CD4-positive, alpha-beta memory T cell (primary cell): ENCODE measurements at regions not wholly inside any gene's neighbourhood (a gene's known extent, or its start where the extent isn't known, plus 50 kb on each side); places are given as distances from the start of the nearest gene placed in this dataset.
A peak's percentile ranks its signal among the peaks of the same experiment; 100 is the strongest.

Source experiments
- CTCF ChIA-PET: fragments of 350-600 bp; sonication (Branson Sonifier 250); formaldehyde crosslinking; loops from one replicate; lab custom pipeline; 2021; ENCODE audit warnings: inconsistent platforms; ENCODE audit not compliant: partially characterized antibody; lab: Charles Lee
- POLR2A ChIA-PET: fragments of 350-600 bp; sonication (Branson Sonifier 250); formaldehyde crosslinking; loops from one replicate; lab custom pipeline; 2021; ENCODE audit not compliant: partially characterized antibody; lab: Charles Lee
- DNase-seq, 5 donors: peaks; one replicate each; pipeline versions ENCODE4 v3.0.0 to v3.0.0-alpha.2; 2020 to 2022; ENCODE audit warnings: mixed read lengths in 1 of 5
- H3K27ac ChIP-seq: one replicate; pipeline ENCODE4 v1.7.0; 2013; ENCODE audit warnings: low read depth, low read length
- H3K27me3 ChIP-seq: 2 replicates; pipeline ENCODE4 v1.7.0; 2013; ENCODE audit warnings: mild to moderate bottlenecking, low read length, moderate library complexity; ENCODE audit not compliant: insufficient read depth
- H3K36me3 ChIP-seq: 2 replicates; pipeline ENCODE4 v1.7.0; 2013; ENCODE audit warnings: mild to moderate bottlenecking, low read length, moderate library complexity; ENCODE audit not compliant: insufficient read depth
- H3K4me1 ChIP-seq: 2 replicates; pipeline ENCODE4 v1.7.0; 2013; ENCODE audit warnings: mild to moderate bottlenecking, low read length, moderate library complexity; ENCODE audit not compliant: insufficient read depth
- H3K4me3 ChIP-seq, 2 donors: one replicate each; pipeline ENCODE4 v1.7.0; 2013; ENCODE audit warnings: low read length in 2 of 2, mild to moderate bottlenecking in 1 of 2
- H3K9me3 ChIP-seq, 2 donors: one replicate each; pipeline ENCODE4 v1.7.0; 2013; ENCODE audit warnings: low read length in 2 of 2, control low read depth in 1 of 2; ENCODE audit not compliant: control insufficient read depth in 1 of 2
- H3K27ac Mint-ChIP-seq, 7 donors: one replicate each; pipeline ENCODE4 v1.8.0; 2020 to 2021; ENCODE audit warnings: mixed read lengths in 7 of 7, mild to moderate bottlenecking in 6 of 7, inconsistent platforms in 3 of 7, moderate library complexity in 3 of 7
- H3K27me3 Mint-ChIP-seq, 2 donors: one replicate each; pipeline ENCODE4 v1.8.0; 2020 to 2021; ENCODE audit warnings: mixed read lengths in 2 of 2
- H3K36me3 Mint-ChIP-seq, 2 donors: one replicate each; pipeline ENCODE4 v1.8.0; 2020 to 2021; ENCODE audit warnings: mixed read lengths in 2 of 2, inconsistent platforms in 1 of 2, mild to moderate bottlenecking in 1 of 2
- H3K4me1 Mint-ChIP-seq, 4 donors: one replicate each; pipeline ENCODE4 v1.8.0; 2020 to 2021; ENCODE audit warnings: mixed read lengths in 4 of 4, mild to moderate bottlenecking in 1 of 4
- H3K4me3 Mint-ChIP-seq, 8 donors: one replicate each; pipeline ENCODE4 v1.8.0; 2020 to 2021; ENCODE audit warnings: mixed read lengths in 8 of 8, mild to moderate bottlenecking in 7 of 8, moderate library complexity in 6 of 8, inconsistent platforms in 3 of 8
- H3K9me3 Mint-ChIP-seq, 8 donors: one replicate each; pipeline ENCODE4 v1.8.0; 2020 to 2021; ENCODE audit warnings: mixed read lengths in 8 of 8, mild to moderate bottlenecking in 5 of 8, inconsistent platforms in 3 of 8, moderate library complexity in 1 of 8
- intact Hi-C: fragments of 100-400 bp; cut with micrococcal nuclease; formaldehyde crosslinking; loops from one replicate; pipeline ENCODE4 v1.15.1; 2023

GRCh38 chr9:1612886-1613285 lies 402.3 kb upstream of the SMARCA2 start:
- no peaks in the 10 kb centered on the region for H3K4me1 ChIP-seq
- POLR2A ChIA-PET = no interaction called here
- CTCF ChIA-PET = no interaction called here
- Mint-ChIP-seq H3K27me3 (peaks cover 6 to 8% of the 10 kb centered on the region in 2 donors), H3K4me3 (no peak overlapping the region), H3K27ac (no peak overlapping the region), H3K4me1 (no peaks in the 10 kb centered on the region), H3K36me3 (no peaks in the 10 kb centered on the region), H3K9me3 (peaks cover 0 to 7% (median 3%) of the 10 kb centered on the region in 8 donors)
- no peak for DNase-seq
- H3K36me3 ChIP-seq = no peaks in the 10 kb centered on the region
- intact Hi-C loops = no loop called here
- H3K27me3 ChIP-seq = no peaks in the 10 kb centered on the region
- no peak overlapping the region for H3K27ac ChIP-seq
- H3K4me3 ChIP-seq = no peak overlapping the region
- no peaks in the 10 kb centered on the region for H3K9me3 ChIP-seq

- H3K9me3 Mint-ChIP-seq = peaks cover 0 to 7% (median 4%) of the 10 kb centered on the region in 8 donors
- POLR2A ChIA-PET = no interaction called here
- no peak overlapping the region for H3K4me3 ChIP-seq
- H3K36me3 ChIP-seq = no peaks in the 10 kb centered on the region
- no peak for DNase-seq
- H3K27ac Mint-ChIP-seq = no peak overlapping the region
- H3K27me3 Mint-ChIP-seq = peaks cover 9 to 22% of the 10 kb centered on the region in 2 donors
- intact Hi-C loops = no loop called here
- H3K4me1 Mint-ChIP-seq = no peaks in the 10 kb centered on the region
- H3K27me3 ChIP-seq = no peaks in the 10 kb centered on the region
- H3K36me3 Mint-ChIP-seq = no peaks in the 10 kb centered on the region
- no peaks in the 10 kb centered on the region for H3K4me1 ChIP-seq
- H3K9me3 ChIP-seq = no peaks in the 10 kb centered on the region
- no peak overlapping the region for H3K4me3 Mint-ChIP-seq
- CTCF ChIA-PET = no interaction called here
- H3K27ac ChIP-seq = no peak overlapping the region
Observed at GRCh38 chr9:1617419-1617818, 397.7 kb upstream of the SMARCA2 start.

GRCh38 chr9:1619915-1620710 lies 395.0 kb upstream of the SMARCA2 start:
- ChIA-PET POLR2A (no interaction called here), CTCF (no interaction called here)
- intact Hi-C loops = no loop called here
- H3K27me3 Mint-ChIP-seq = peaks cover 14 to 27% of the 10 kb centered on the region in 2 donors
- no peaks in the 10 kb centered on the region for H3K36me3 ChIP-seq
- H3K27ac Mint-ChIP-seq = no peak overlapping the region
- no peaks in the 10 kb centered on the region for H3K36me3 Mint-ChIP-seq
- no peaks in the 10 kb centered on the region for H3K27me3 ChIP-seq
- H3K4me1 Mint-ChIP-seq = no peaks in the 10 kb centered on the region
- DNase-seq = no peak
- no peak overlapping the region for H3K27ac ChIP-seq
- no peak overlapping the region for H3K4me3 Mint-ChIP-seq
- no peak overlapping the region for H3K4me3 ChIP-seq
- no peaks in the 10 kb centered on the region for H3K4me1 ChIP-seq
- H3K9me3 Mint-ChIP-seq = peaks cover 0 to 9% (median 5%) of the 10 kb centered on the region in 8 donors
- H3K9me3 ChIP-seq = no peaks in the 10 kb centered on the region

- no peaks in the 10 kb centered on the region for H3K36me3 ChIP-seq
- DNase-seq = no peak
- Mint-ChIP-seq H3K27ac (no peak overlapping the region), H3K9me3 (peaks cover 0 to 5% (median 0%) of the 10 kb centered on the region in 8 donors), H3K36me3 (no peaks in the 10 kb centered on the region), H3K4me1 (no peaks in the 10 kb centered on the region), H3K4me3 (no peak overlapping the region), H3K27me3 (peaks cover 0 to 2% of the 10 kb centered on the region in 2 donors)
- ChIA-PET CTCF (no interaction called here), POLR2A (no interaction called here)
- no peaks in the 10 kb centered on the region for H3K9me3 ChIP-seq
- H3K4me1 ChIP-seq = no peaks in the 10 kb centered on the region
- intact Hi-C loops = no loop called here
- H3K27ac ChIP-seq = no peak overlapping the region
- H3K27me3 ChIP-seq = no peaks in the 10 kb centered on the region
- H3K4me3 ChIP-seq = no peak overlapping the region
Observed at GRCh38 chr9:1637401-1637800, 377.7 kb upstream of the SMARCA2 start.

GRCh38 chr9:1639166-1639565 lies 376.0 kb upstream of the SMARCA2 start:
- no peak for DNase-seq
- no peak overlapping the region for H3K27ac ChIP-seq
- intact Hi-C loops = no loop called here
- no peaks in the 10 kb centered on the region for H3K27me3 ChIP-seq
- H3K4me3 Mint-ChIP-seq = peak overlapping the region in 1 of 8 donors; percentile 43
- no peaks in the 10 kb centered on the region for H3K9me3 ChIP-seq
- CTCF ChIA-PET = no interaction called here
- no peak overlapping the region for H3K27ac Mint-ChIP-seq
- no peaks in the 10 kb centered on the region for H3K36me3 ChIP-seq
- POLR2A ChIA-PET = no interaction called here
- no peaks in the 10 kb centered on the region for H3K36me3 Mint-ChIP-seq
- no peak overlapping the region for H3K4me3 ChIP-seq
- no peaks in the 10 kb centered on the region for H3K4me1 Mint-ChIP-seq
- no peaks in the 10 kb centered on the region for H3K27me3 Mint-ChIP-seq
- H3K4me1 ChIP-seq = no peaks in the 10 kb centered on the region
- H3K9me3 Mint-ChIP-seq = peaks cover 0 to 5% (median 0%) of the 10 kb centered on the region in 8 donors

- Mint-ChIP-seq H3K27ac (no peak overlapping the region), H3K4me1 (no peaks in the 10 kb centered on the region), H3K4me3 (no peak overlapping the region), H3K36me3 (no peaks in the 10 kb centered on the region), H3K27me3 (peaks cover 2 to 7% of the 10 kb centered on the region in 2 donors), H3K9me3 (peaks cover 0 to 3% (median 1%) of the 10 kb centered on the region in 8 donors)
- H3K9me3 ChIP-seq = no peaks in the 10 kb centered on the region
- H3K27ac ChIP-seq = no peak overlapping the region
- H3K36me3 ChIP-seq = no peaks in the 10 kb centered on the region
- ChIA-PET POLR2A (no interaction called here), CTCF (no interaction called here)
- DNase-seq = no peak
- H3K27me3 ChIP-seq = no peaks in the 10 kb centered on the region
- no peaks in the 10 kb centered on the region for H3K4me1 ChIP-seq
- H3K4me3 ChIP-seq = no peak overlapping the region
- intact Hi-C loops = no loop called here
Observed at GRCh38 chr9:1647776-1648175, 367.4 kb upstream of the SMARCA2 start.

GRCh38 chr9:1653282-1653681 lies 361.9 kb upstream of the SMARCA2 start:
- Histone ChIP-seq H3K4me1 (no peaks in the 10 kb centered on the region), H3K9me3 (no peaks in the 10 kb centered on the region), H3K27me3 (no peaks in the 10 kb centered on the region), H3K27ac (no peak overlapping the region), H3K36me3 (no peaks in the 10 kb centered on the region), H3K4me3 (no peak overlapping the region)
- ChIA-PET POLR2A (no interaction called here), CTCF (no interaction called here)
- Mint-ChIP-seq H3K4me3 (no peak overlapping the region), H3K36me3 (no peaks in the 10 kb centered on the region), H3K27ac (no peak overlapping the region), H3K4me1 (peaks cover 0 to 4% (median 0%) of the 10 kb centered on the region in 4 donors), H3K9me3 (peaks cover 0 to 9% (median 0%) of the 10 kb centered on the region in 8 donors), H3K27me3 (peaks cover 3 to 7% of the 10 kb centered on the region in 2 donors)
- intact Hi-C loops = no loop called here
- no peak for DNase-seq
